ENCODE measurements at regions not wholly inside any gene's neighbourhood (a gene's known extent, or its start where the extent isn't known, plus 50 kb on each side); places are given as distances from the start of the nearest gene placed in this dataset.
"Not testable (repeated sequence)": the region's sequence is repeated elsewhere in the genome, so short reads cannot be mapped to it uniquely, and the experiment has no call there.

GRCh38 chr14:55904086-55904485, 214.1 kb upstream of the PELI2 start:
- no peak for DNase-seq

DNA sequence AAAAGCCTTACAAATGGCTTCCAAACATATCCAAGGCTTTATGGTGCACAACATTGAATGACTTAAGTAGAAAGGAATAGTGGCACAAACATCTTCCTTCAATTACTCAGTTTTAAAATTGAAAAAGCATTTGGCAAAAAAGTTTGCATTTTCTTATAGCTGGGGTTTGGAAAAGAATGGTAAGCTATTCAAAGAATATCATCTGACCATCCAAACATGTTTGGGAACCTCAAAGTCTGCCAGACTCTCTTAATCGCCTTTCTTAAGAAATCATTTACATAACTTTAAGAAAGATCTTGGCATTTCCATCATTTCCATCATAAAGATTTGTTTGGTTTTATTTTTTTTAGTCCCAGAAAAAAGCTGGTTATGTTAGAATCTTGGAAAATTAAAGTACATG, 210.1 kb upstream of the PELI2 start:
- DNase-seq: no peak

GRCh38 chr14:55909879-55910278, 208.3 kb upstream of the PELI2 start:
- no peak for DNase-seq

DNA sequence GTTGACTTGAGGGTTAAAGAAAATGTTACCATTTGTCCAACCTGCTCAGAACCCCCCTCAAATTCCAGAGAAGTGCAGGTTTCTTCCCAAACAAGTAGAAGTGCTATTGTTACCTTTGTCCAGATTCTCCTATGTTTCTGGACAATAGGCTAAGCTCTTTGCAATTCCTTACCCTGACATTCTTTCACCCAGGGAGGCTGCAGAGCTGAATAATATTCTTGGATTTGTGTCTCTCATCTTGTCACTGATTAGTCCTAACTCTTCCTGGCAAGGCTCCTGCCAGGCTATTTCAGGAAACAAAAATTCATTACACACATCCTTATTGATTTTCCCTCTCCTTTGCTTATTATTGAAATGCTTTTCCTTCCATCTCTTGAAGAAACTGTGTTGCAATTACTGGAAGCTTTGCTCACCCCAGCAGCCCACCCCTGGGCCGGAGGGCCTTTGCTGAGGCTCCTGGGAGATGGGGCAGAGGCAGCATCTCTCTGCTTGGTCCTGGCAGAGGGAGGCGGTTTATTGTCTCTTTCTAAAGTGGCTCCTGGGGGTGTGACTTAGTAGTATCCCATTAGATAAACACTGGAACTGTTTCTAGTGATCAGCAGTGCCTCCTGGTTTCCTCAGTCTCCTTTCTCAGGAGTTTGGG, 207.5 kb upstream of the PELI2 start:
- no peak for DNase-seq

GRCh38 chr14:55911776-55912175, 206.4 kb upstream of the PELI2 start:
- no peak for DNase-seq

GRCh38 chr14:55912344-55912743, 205.9 kb upstream of the PELI2 start:
- DNase-seq: no peak

DNA sequence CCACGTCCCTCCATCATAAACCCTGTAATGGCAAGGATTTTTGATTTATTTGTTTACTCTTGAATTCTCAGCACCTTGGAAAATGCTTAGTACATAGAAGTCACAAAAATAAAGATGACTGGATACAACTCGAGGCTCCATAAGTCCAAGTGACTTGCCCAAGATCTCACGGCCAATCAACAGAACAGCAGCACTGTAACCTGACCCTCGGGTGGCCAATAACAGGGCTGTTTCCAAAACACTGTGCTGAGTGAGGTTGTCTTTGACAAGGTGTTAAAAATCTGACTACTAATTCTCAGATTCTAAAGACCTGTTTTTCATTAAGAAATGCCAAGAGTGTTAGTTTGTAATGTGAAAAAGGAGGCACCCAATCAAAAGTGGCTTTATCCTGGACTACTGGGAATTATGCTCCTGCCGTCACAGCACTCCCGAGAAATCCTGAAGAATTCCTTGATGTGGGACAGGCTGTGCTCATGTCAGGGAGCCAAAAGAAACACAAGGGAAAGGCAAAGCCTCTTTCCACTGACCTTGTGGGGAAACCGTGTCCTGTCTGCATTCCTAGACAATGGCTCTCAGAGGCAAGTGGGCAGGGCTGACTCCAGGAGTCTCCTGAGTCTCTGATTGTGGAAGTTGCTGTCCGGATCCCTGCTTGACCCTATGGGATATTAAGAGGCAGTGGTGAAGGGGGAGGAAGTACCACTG, 204.7 kb upstream of the PELI2 start:
- DNase-seq: no peak

- DNase-seq: no peak
Observed at GRCh38 chr14:55914771-55915170, 203.4 kb upstream of the PELI2 start.

- DNase-seq: no peak
Observed at GRCh38 chr14:55915456-55915855, 202.8 kb upstream of the PELI2 start.

GRCh38 chr14:55919800-55920199, 198.4 kb upstream of the PELI2 start:
- not testable (repeated sequence) for DNase-seq

DNA sequence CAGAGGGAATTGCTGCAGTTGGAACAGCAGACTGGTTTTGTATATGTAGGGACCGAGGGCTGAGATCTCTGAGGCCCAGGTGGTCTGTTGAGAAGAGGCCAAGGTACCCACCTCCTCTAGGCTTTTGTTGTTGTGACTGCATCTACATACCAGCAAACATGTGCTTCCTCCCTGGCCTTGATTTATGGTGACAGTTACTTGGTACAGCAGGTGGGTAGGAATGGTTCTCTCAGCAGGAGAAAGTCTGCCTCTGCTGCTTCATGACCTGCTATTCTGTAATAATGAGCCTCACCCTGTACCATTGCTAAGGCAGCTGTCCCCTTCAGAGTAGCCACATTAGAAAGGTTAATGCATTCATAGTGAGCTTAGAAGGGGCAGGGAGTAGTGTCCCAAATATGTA, 196.7 kb upstream of the PELI2 start:
- DNase-seq: no peak

GRCh38 chr14:55926007-55926406, 192.2 kb upstream of the PELI2 start:
- no peak for DNase-seq

DNA sequence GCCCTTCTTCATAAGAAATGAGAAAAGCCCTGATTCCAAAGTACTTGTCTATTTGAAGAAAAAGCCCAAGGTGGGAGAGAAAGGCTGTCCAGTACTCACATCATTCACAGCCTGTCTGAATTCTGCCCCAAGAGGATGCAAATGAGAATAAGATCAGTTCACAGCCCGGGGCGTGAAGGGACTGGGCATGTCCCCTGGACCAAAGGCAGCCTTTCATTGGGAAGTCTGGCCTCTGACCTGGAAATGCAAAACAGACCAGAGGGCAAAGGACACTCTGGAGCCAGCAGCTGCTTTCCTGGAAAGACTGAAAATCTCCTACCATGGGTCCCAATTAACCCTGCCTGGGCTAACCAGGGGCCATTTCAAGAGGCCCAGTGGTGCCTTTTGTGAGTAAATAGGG, 191.2 kb upstream of the PELI2 start:
- DNase-seq: no peak

DNA sequence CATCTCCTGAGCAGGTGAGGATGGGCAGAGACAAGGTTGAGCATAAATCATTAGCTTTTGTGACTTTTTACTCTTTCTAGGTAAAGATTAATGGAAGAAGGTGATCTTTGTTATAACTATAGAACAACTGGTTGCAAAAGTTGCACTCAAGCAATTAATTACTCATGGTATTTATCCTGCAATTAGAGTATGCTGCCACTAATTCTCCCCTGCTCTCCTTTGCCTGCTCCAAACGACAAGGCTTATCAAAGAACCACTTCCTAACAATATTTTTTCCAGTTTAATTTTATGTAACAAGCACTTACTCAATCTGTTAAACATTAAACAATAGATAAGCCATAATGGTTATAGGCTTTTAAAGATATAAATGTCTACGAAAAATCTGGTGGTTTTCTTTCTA, 189.9 kb upstream of the PELI2 start:
- DNase-seq: no peak

GRCh38 chr14:55929136-55929535, 189.1 kb upstream of the PELI2 start:
- no peak for DNase-seq

DNA sequence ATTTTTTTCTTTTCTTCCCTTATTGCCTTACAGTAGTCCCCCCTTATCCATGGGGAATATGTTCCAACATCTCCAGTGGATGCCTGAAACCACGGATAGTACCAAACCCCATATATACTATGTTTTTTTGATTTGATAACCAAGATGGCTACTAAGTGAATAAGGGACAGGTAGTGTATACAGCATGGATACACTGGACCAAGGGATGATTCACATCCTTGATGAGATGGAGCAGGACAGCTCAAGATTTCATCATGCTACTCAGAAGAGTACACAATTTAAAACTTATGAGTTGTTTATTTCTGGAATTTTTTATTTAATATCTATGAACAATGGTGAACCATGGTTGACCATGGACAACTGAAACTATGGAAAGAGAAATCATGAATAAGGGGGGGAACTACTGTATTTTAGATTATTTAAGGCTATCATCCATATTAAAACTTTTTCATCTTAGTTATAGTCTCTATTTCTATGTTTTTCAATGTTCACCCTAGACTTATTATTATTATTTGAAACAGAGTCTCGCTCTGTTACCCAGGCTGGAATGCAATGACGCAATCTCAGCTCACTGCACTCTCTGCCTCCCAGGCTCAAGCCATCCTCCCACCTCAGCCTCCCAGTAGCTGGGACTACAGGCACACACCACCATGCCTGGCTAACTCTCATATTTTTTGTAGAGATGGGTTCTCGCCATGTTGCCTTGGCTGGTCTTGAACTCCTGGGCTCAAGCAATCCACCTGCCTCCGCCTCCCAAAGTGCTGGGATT, 188.0 kb upstream of the PELI2 start:
- no peak for DNase-seq

- DNase-seq: no peak
Observed at GRCh38 chr14:55936691-55937090, 181.5 kb upstream of the PELI2 start.

GRCh38 chr14:55938249-55938791, 179.9 kb upstream of the PELI2 start:
- DNase-seq: peak; percentile 16

GRCh38 chr14:55942076-55942654, 176.0 kb upstream of the PELI2 start:
- DNase-seq: no peak

- DNase-seq: no peak
Observed at GRCh38 chr14:55942826-55943225, 175.4 kb upstream of the PELI2 start.

GRCh38 chr14:55944757-55945156, 173.5 kb upstream of the PELI2 start:
- no peak for DNase-seq

DNA sequence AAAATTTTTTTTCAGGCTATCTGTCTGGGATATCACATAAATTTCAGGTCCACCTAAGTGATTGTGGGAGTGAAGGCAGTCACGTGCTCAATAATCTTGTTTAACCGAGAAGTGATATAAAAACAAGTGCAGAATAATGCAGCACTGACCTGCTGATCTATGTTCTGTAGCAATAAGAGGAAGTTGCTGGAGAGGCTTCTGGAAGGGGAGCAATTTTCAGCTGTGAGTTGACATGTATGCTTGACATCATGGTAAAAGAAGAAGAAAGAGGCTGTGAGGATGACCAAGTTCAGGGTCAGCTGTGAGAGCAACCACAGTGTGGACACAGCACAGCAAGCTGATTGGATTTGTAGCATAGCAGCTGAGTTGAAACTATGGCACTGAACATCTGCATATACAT, 172.0 kb upstream of the PELI2 start:
- DNase-seq: no peak

DNA sequence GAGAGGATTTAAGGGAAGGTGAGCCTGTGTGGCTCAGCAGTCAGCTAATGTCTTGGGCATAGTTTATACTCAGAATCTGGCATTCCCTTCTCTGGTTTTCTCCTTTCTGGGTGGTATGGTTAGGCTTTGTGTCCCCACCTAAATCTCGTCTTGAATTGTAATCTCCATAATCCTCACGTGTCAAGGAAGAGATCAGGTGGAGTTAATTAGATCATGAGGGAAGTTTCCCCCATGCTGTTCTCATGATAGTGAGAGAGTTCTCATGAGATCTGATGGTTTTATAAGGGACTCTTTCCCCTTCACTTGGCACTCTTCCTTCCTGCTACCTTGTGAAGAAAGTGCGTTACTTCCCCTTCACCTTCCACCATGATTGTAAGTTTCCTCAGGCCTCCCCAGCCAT, 169.8 kb upstream of the PELI2 start:
- no peak for DNase-seq

- DNase-seq: no peak
Observed at GRCh38 chr14:55949708-55950107, 168.5 kb upstream of the PELI2 start.
